ENCODE measurements at regions not wholly inside any gene's neighbourhood (a gene's known extent, or its start where the extent isn't known, plus 50 kb on each side); places are given as distances from the start of the nearest gene placed in this dataset.

DNA sequence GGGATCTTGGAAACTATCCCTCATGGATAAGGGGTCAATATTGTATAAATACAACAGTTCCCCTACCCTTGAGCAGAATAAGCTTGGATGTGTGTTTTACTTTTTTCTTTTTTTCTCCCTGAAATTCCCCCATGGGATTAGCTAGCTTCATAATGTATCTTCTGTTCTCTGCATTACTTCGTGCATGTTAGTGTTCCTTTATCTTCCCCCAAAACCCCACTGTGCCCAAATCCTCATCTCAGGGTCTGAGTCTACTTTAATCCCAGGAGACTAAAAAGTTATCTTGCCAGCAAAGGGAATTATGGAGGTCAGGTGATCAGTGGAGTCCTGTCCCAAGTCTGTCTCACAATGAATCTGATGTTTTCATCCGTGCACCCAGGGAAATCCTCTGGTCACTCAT is 217.5 kb upstream of the CNTNAP4 start:
- TF ChIP-seq, protein P1, sequence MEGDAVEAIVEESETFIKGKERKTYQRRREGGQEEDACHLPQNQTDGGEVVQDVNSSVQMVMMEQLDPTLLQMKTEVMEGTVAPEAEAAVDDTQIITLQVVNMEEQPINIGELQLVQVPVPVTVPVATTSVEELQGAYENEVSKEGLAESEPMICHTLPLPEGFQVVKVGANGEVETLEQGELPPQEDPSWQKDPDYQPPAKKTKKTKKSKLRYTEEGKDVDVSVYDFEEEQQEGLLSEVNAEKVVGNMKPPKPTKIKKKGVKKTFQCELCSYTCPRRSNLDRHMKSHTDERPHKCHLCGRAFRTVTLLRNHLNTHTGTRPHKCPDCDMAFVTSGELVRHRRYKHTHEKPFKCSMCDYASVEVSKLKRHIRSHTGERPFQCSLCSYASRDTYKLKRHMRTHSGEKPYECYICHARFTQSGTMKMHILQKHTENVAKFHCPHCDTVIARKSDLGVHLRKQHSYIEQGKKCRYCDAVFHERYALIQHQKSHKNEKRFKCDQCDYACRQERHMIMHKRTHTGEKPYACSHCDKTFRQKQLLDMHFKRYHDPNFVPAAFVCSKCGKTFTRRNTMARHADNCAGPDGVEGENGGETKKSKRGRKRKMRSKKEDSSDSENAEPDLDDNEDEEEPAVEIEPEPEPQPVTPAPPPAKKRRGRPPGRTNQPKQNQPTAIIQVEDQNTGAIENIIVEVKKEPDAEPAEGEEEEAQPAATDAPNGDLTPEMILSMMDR (IDR thresholded peaks at IDR 0.05) = no peak
- TF ChIP-seq POLR2A (IDR thresholded peaks at IDR 0.05) = no peak
